Stimulated activated CD8-positive, alpha-beta memory T cell treated with anti-CD3 and anti-CD28 coated beads, Interleukin-4, amount 100 ng/mL, for 4 hours (primary cell): ENCODE measurements at regions not wholly inside any gene's neighbourhood (a gene's known extent, or its start where the extent isn't known, plus 50 kb on each side); places are given as distances from the start of the nearest gene placed in this dataset.

Source experiments
- DNase-seq, 2 donors: peaks; one replicate each; pipeline ENCODE4 v3.0.0-alpha.2; 2020; ENCODE audit warnings: low read depth in 2 of 2, low spot score in 1 of 2

GRCh38 chr12:92365836-92366235 lies 220.2 kb upstream of the BTG1 start:
- no peak for DNase-seq

DNA sequence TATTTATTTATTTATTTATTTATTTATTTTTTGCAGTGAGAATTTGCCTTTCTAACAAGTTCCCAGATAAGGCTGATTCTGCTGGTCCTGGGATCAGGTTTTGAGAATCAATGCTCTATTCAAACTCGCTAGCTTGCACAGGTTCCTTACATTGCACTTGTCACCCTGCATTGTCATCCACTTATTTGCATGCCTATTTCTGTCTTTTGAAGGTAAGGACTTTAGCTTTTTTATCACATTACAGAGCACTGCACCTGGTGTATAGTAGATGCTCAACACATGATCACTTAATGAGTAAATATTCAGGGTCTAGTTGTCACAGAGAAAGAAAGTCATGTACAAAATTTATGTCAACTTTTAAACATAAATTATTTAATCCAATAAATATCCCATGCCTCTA lies 219.7 kb upstream of the BTG1 start:
- DNase-seq = no peak

DNA sequence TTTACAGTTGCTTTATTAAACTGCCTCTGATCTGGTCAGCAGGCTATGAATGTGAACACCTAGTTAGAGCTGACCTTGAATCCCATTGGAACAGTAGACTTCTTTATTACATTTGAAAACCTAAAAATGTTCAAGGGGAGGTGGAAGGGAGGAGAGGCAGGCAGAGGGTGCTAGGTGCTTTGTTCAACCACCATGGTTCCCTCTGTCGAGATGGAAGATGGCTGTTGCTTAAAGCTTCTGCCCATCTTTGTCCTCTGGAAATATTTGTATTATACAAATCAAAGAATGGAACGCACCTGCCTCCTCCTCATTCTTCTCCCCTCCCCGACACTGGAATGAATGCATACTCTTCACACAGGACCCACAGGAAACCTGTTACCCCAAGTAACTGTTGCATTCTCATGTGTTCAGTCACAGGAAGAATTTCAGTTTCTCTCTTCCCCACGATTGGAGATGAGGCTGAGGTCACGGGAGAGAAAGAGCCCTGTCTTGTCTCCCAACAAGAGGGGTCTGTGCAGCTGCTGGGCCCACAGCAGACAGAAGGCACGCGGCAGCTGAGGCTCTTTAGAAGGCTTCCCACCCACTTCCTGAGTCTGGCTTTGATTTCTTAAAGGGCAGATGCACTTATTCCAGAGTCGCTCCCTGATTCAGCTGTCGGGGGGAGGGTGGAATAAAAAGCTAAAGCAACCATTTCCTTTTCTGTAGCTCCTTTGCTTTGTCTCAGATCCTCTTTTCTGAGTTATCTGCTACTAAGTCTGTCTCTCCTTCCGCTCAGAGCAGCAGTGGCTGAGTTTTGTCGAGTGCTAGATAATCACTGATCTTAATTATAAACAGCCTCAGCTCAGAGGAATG lies 217.9 kb upstream of the BTG1 start:
- DNase-seq = peak; percentile 19 to 28

DNA sequence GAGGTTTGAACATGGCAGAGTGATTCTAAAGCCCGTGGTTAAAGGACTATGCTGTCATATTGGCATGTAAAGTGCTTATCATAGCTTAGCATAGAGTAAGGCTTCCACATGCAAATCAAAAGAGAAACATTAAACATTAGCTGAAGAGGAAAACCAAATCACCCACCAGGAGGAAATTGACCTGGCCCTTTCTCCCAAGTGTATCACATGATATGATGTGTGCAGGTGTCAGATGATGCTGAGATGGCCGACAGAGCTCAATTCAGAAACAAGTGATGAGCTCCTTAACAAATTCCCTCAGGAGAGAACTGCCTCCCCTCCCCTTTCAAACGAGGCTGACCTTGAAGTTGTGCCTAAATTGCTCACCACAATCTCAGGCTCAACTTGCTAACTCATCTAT lies 217.1 kb upstream of the BTG1 start:
- DNase-seq = no peak

DNA sequence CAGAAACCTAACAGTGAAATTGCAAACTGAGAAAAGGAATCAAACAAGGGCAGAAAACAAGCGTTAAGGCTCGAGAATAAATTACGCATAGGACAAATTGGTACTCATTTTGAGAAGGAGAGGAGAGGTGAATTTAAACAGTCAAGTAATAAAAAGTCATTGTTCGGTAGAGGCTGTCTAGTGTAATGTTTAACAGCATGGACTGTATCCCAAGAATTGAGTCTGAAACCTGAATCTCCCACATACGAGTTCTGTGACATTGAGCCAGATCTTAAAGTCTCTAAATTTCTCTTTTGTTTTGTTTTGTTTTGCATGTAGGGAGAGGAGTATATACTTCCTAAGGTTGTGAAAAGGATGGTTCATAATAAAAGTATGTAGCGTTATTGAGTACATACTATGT lies 216.5 kb upstream of the BTG1 start:
- no peak for DNase-seq

DNA sequence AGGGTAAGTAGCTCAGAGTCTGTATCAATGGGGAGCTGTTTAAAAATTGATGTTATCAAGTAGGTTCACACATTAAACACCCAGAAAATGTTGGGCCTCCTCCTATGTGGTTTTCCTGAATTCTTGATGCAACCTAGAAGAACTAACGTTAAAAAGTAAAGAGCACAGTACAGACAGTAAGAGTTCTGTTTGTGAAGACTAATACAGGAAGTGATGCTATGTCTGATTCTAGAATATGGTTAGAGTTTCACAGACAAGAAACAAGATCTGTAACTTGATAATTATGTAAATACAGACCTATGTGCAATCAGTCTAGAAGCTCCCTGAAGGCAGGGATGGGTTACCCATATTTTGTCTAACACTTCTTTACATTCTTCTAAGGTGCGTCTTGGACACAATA lies 214.9 kb upstream of the BTG1 start:
- no peak for DNase-seq

GRCh38 chr12:92359581-92360209 lies 214.0 kb upstream of the BTG1 start:
- DNase-seq = no peak

- no peak for DNase-seq
Observed at GRCh38 chr12:92357584-92358261, 212.1 kb upstream of the BTG1 start.

DNA sequence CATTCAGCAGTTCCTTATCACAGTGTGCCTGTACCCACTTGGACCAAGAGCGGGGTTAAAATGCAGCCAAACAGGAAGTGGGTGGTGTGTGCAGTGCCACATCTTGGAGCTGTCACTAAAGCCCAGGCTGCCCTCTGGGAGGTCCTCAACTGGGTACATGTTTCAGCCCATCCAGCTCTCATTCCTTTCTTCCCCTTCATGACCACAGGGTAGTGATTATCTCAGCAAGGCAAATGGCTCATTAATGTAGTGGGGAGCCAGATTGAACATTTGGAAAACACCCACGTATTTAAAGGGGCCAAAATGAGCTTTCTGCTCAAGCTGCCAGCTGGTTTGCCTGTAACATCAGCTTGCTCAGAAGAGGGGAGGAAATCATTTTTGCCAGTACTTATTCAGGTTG lies 210.8 kb upstream of the BTG1 start:
- DNase-seq = no peak

DNA sequence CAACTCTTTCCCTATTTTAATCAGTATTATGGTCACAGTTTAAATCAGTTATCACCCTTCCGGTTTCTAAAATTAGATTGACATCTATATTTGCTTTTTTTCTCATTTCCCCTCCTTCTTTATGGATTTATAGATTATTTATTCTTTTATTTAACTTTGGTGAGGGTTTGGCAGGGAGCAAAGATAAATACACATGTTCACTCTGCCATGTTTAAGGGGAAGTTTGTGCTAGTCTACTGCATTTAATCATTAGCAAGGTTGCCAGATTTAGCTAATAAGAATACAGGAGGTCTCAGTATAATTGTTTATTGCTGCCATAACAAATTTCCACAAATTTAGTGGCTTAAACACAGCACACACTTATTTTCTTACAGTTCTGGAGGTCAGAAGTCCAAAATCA lies 204.0 kb upstream of the BTG1 start:
- no peak for DNase-seq

DNA sequence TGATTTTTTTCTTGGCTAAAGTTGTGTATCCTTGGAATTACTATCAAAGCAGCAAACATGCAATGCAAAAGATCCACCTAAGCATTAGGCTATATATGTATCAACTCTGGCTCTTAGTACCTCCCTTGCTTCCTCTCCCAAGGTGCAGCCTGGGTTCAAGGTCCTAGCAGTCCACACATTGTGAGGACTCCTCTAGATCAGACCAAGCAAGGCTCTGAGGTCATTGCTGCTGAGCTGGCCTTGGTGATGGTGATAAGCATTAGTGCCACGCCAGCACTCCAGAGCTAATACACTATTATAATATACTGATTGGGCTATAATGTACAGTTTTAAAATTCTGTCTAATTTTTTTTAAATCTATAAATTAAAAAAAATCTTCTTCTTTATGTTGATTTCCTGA lies 196.9 kb upstream of the BTG1 start:
- no peak for DNase-seq

DNA sequence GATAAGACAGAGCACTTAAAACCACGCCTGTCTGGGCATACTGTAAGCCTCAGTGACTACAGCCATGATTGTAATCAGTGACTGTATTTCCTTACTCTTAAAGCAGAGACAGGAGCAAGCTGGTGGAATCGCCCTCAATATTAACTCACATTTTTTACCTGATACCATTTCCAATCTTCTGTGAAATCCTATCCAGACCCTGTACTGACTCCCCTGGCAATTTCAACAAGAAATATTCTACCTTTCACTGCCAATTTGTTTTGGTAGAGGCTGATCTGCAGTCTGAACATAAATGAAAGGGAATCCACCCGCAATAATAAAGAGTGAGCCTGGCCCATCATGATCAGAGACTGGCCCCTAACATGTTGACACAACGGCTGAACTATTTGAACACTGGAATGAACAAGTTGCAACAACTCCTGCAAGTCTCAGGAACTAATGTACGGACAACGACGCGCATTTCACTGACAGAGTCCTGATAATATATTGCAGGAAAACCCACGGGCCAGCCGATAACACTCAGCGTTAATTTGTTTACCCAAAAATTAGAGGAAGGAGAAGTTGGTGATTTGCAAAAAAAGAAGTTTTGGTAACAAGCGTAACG lies 195.5 kb upstream of the BTG1 start:
- no peak for DNase-seq

GRCh38 chr12:92340441-92341064 lies 194.9 kb upstream of the BTG1 start:
- no peak for DNase-seq

GRCh38 chr12:92340003-92340402 lies 194.4 kb upstream of the BTG1 start:
- DNase-seq = no peak

GRCh38 chr12:92339198-92339821 lies 193.7 kb upstream of the BTG1 start:
- DNase-seq = no peak

GRCh38 chr12:92338671-92339070 lies 193.0 kb upstream of the BTG1 start:
- DNase-seq = no peak

DNA sequence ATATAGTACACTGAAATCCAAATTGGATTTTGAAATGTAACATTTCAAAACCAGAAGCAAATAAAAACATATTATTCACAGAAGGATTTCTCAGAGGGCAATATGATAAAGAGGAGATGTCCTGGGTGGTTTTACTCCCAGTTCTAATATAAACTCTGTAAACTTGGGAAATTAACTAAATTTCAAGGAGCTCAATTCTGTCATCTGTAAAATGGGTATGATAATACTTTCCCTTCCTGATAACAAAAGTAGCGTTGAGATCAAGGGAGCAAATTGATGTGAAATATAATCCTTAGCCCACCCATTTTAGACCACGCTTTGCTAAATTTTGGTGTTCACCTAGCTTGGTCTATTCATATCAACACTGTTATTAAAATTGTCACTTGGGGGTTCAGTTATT lies 192.5 kb upstream of the BTG1 start:
- DNase-seq = no peak

DNA sequence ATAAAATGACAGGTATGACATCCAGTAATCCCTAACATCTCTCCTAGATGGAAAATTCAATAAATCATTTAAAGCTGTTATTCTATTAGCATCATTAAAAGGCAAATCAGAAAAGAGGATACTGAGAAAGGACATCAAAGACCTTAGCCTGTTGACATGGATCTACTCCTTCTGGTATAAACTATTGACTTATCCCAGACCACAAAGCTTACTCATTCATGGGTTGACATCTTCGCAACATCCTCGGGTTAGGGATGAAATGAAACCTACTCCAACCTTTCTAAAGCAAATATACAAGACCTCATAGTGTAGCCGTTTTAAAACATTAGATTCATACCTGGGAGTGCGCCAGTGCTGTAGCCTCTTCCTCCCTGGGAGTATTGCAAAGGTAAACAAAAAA lies 191.5 kb upstream of the BTG1 start:
- no peak for DNase-seq

DNA sequence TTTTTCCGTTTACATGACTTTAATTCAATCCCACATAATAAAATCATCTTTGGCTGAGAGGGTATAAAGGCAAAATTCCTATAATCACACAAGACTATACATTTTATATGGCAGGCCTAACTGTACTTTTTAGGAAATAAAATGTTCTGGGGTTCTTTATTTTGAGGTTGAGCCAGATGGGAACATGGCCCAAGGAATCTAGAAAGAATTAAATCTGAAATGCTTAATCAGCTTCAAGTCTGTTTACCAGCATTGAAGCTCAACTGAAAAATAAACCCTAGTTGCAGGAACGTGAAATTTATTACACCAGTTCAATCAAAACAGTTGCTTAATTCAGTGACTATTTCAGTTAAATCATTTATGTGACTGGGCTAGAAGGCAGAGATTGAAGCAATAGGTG lies 191.0 kb upstream of the BTG1 start:
- DNase-seq = no peak

DNA sequence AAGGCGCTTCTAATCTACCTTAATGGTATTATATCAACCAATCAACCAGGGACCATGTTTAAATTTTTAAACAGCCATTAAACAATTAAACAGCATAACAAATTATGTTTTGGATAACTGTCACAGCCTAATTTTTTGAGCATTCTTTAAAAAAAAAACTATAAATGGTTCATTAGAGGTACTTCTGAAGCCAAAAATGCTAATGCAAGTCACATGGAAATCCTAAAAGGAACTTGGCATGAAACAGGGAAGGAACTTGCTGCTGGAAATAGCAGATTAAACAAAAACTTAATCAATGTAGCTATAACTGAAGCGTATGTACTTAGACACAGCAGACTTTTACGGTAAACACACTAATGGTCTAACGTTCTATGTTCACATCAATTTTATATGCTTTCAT lies 190.2 kb upstream of the BTG1 start:
- DNase-seq = no peak

DNA sequence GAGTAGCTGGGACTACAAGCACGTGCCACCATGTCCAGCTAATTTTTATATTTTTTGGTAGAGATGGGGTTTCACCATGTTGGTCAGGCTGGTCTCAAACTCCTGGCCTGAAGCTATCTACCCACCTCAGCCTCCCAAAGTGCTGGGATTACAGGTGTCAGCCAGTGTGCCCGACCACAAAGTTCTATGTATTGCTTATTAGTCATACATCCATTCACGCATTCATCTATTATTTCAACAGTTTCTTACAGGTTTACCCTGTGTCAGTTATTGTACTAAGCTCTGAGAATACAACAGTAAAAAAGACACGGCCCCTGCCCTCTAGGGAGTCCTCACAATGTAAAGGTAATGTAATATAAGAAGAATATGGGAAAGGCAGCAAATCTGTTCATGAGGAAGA lies 188.9 kb upstream of the BTG1 start:
- no peak for DNase-seq
